EL (cell line): ENCODE measurements at regions not wholly inside any gene's neighbourhood (a gene's known extent, or its start where the extent isn't known, plus 50 kb on each side); places are given as distances from the start of the nearest gene placed in this dataset.

Source experiments
- DNase-seq: peaks from one replicate; pipeline ENCODE4 v3.0.0-alpha.2; 2016

- no peak for DNase-seq
Measured at GRCh38 chr5:56282951-56283350, 49.8 kb upstream of the ANKRD55 start.
